B cell (primary cell): ENCODE measurements at regions not wholly inside any gene's neighbourhood (a gene's known extent, or its start where the extent isn't known, plus 50 kb on each side); places are given as distances from the start of the nearest gene placed in this dataset.

Experiments
- ATAC-seq: fragments of 200-7000 bp; cut with Tn5 transposase; one replicate; pipeline ENCODE4 v1.10.0; 2021; ENCODE audit warnings: low read depth, mild to moderate bottlenecking, moderate number of reproducible peaks, moderate library complexity
- CTCF ChIA-PET: fragments of 350-600 bp; sonication (Branson Sonifier 250); formaldehyde crosslinking; loops from one replicate; lab custom pipeline; 2021; ENCODE audit warnings: antibody characterized with exemption, inconsistent platforms; lab: Charles Lee
- POLR2A ChIA-PET: fragments of 350-600 bp; sonication (Branson Sonifier 250); formaldehyde crosslinking; loops from one replicate; lab custom pipeline; 2021; ENCODE audit warnings: antibody characterized with exemption; lab: Charles Lee
- DNase-seq: peaks from one replicate; pipeline ENCODE4 v3.0.0; 2013
- H2AFZ ChIP-seq: 2 replicates; pipeline ENCODE4 v1.6.1; 2012; ENCODE audit warnings: mild to moderate bottlenecking, low read depth, low read length; ENCODE audit not compliant: insufficient read depth, poor library complexity, severe bottlenecking
- H3K27ac ChIP-seq, 2 donors: 1 replicate in 1 of 2; 2 replicates in 1 of 2; pipeline ENCODE4 v1.5.1; 2012 to 2013; ENCODE audit warnings: low read length in 2 of 2, mild to moderate bottlenecking in 2 of 2, moderate library complexity in 1 of 2
- H3K27me3 ChIP-seq, 4 experiments: fragments of 200-600 bp in 1 of 4; sonication (generic) in 1 of 4; replicated peaks in 1 of 4; 1 replicate in 2 of 4; 2 replicates in 2 of 4; pipeline versions ENCODE4 v1.6.1 to v1.7.0; 2013 to 2016; ENCODE audit warnings: low read length in 3 of 4, mild to moderate bottlenecking in 2 of 4, mixed read lengths in 1 of 4, moderate library complexity in 1 of 4; ENCODE audit not compliant: insufficient read depth in 4 of 4, control insufficient read depth in 3 of 4; ENCODE audit errors: control extremely low read depth in 1 of 4
- H3K36me3 ChIP-seq, 2 experiments: replicated peaks in 1 of 2; 1 replicate in 1 of 2; 2 replicates in 1 of 2; pipeline versions ENCODE4 v1.6.1 to v1.7.1; 2013; ENCODE audit warnings: low read length in 1 of 2; ENCODE audit not compliant: insufficient read depth in 2 of 2, control insufficient read depth in 1 of 2; ENCODE audit errors: control extremely low read depth in 1 of 2, extremely low read depth in 1 of 2
- H3K4me1 ChIP-seq, 2 donors: fragments of 200-600 bp in 1 of 2; sonication (generic) in 1 of 2; 1 replicate in 1 of 2; 2 replicates in 1 of 2; pipeline versions ENCODE4 v1.5.1 to v1.6.1; 2013 to 2017; ENCODE audit warnings: low read length in 2 of 2; ENCODE audit not compliant: control insufficient read depth in 2 of 2, insufficient read depth in 2 of 2
- H3K4me2 ChIP-seq: replicated peaks from 2 replicates; pipeline ENCODE3; 2012; ENCODE audit warnings: mild to moderate bottlenecking, low read depth, low read length; ENCODE audit not compliant: poor library complexity, severe bottlenecking
- H3K4me3 ChIP-seq, 5 experiments: fragments of 200-600 bp in 1 of 5; sonication (generic) in 1 of 5; 1 replicate in 3 of 5; 2 replicates in 2 of 5; pipeline versions ENCODE4 v1.5.1 to v1.7.0; 2011 to 2016; ENCODE audit warnings: low read length in 4 of 5, mild to moderate bottlenecking in 4 of 5, low read depth in 2 of 5, control low read depth in 1 of 5, moderate library complexity in 1 of 5; ENCODE audit not compliant: insufficient read depth in 1 of 5; ENCODE audit errors: control extremely low read depth in 1 of 5, extremely low read depth in 1 of 5
- H3K79me2 ChIP-seq: fragments of 200-600 bp; sonication (generic); one replicate; pipeline ENCODE4 v1.6.0; 2016; ENCODE audit warnings: low read length; ENCODE audit not compliant: control insufficient read depth, insufficient read depth
- H3K9ac ChIP-seq: fragments of 200-600 bp; sonication (generic); 2 replicates; pipeline ENCODE4 v1.6.1; 2017; ENCODE audit warnings: mild to moderate bottlenecking, low read length, moderate library complexity
- H3K9me3 ChIP-seq, 3 donors: one replicate each; pipeline versions ENCODE4 v1.6.1 to v1.7.1; 2013; ENCODE audit warnings: low read length in 2 of 3; ENCODE audit not compliant: control insufficient read depth in 2 of 3, insufficient read depth in 1 of 3; ENCODE audit errors: control extremely low read depth in 1 of 3
- H4K20me1 ChIP-seq: 2 replicates; pipeline ENCODE4 v1.6.0; 2012; ENCODE audit warnings: mild to moderate bottlenecking, low read length; ENCODE audit not compliant: insufficient read depth, control insufficient read depth, poor library complexity, severe bottlenecking
- H3K27ac Mint-ChIP-seq: one replicate; pipeline ENCODE4 v1.8.0; 2021; ENCODE audit warnings: mixed read lengths
- H3K27me3 Mint-ChIP-seq: one replicate; pipeline ENCODE4 v1.8.0; 2021; ENCODE audit warnings: mixed read lengths
- H3K4me1 Mint-ChIP-seq: one replicate; pipeline ENCODE4 v1.8.0; 2021; ENCODE audit warnings: mixed read lengths
- H3K4me3 Mint-ChIP-seq: one replicate; pipeline ENCODE4 v1.8.0; 2021; ENCODE audit warnings: mixed read lengths
- H3K9me3 Mint-ChIP-seq: one replicate; pipeline ENCODE4 v1.8.0; 2022; ENCODE audit warnings: mixed read lengths; ENCODE audit not compliant: insufficient read depth
- CTCF ChIP-seq: fragments of 200-600 bp; IDR thresholded peaks from one replicate; pipeline ENCODE4 v1.8.0; 2022; ENCODE audit warnings: antibody characterized with exemption, mild to moderate bottlenecking
- EZH2 ChIP-seq: IDR thresholded peaks from 2 replicates; pipeline ENCODE4 v1.6.1; 2012; ENCODE audit warnings: borderline replicate concordance, low read depth, mild to moderate bottlenecking, moderate library complexity, low read length; ENCODE audit not compliant: insufficient read depth, poor library complexity, severe bottlenecking
- WGBS: methylation state at CpG from one replicate; pipeline ENCODE4 v1.1.5; 2013; ENCODE audit warnings: missing lambda C conversion rate; ENCODE audit not compliant: insufficient coverage; 5-methylcytosine and 5-hydroxymethylcytosine counted together
- intact Hi-C: fragments of 100-400 bp; cut with micrococcal nuclease; formaldehyde crosslinking; loops from one replicate; pipeline ENCODE4 v1.10.0; 2022

- ATAC-seq, result no peak
- WGBS, result 73% methylated on average over 5 of the region's 7 CpGs
- ChIA-PET CTCF (interaction anchor here (0.9 kb wide), 1 partner anchor 395 kb away, joined by 3 read pairs; no protein-coding TSS in a partner anchor), POLR2A (no interaction called here)
- no peak overlapping the region for H2AFZ ChIP-seq
- TF ChIP-seq EZH2, result no peak
- TF ChIP-seq CTCF, result no peak
- intact Hi-C loops, result no loop called here
- H3K27ac ChIP-seq, result no peak overlapping the region
- H3K4me3 Mint-ChIP-seq, result no peak overlapping the region
- no peaks in the 10 kb centered on the region for H3K4me1 Mint-ChIP-seq
- H3K4me2 ChIP-seq, result no peak overlapping the region
- H3K27me3 ChIP-seq, result peaks cover 0 to 3% (median 0%) of the 10 kb centered on the region in 4 experiments
- H3K9ac ChIP-seq, result no peak overlapping the region
- no peaks in the 10 kb centered on the region for H3K27me3 Mint-ChIP-seq
- DNase-seq, result no peak
- H3K9me3 Mint-ChIP-seq, result peaks cover 6% of the 10 kb centered on the region
- no peak overlapping the region for H3K27ac Mint-ChIP-seq
- no peaks in the 10 kb centered on the region for H3K4me1 ChIP-seq
- peaks cover 0 to 9% (median 0%) of the 10 kb centered on the region in 3 donors for H3K9me3 ChIP-seq
- H3K4me3 ChIP-seq, result no peak overlapping the region
- H3K79me2 ChIP-seq, result no peaks in the 10 kb centered on the region
- no peaks in the 10 kb centered on the region for H3K36me3 ChIP-seq
- H4K20me1 ChIP-seq, result no peaks in the 10 kb centered on the region
Observed at GRCh38 chr10:129078746-129079145, 388.3 kb upstream of the MGMT start.

- intact Hi-C loops, result no loop called here
- Histone ChIP-seq H3K36me3 (no peaks in the 10 kb centered on the region), H3K4me3 (no peak overlapping the region), H4K20me1 (no peaks in the 10 kb centered on the region), H3K4me2 (no peak overlapping the region), H3K27me3 (peaks cover 0 to 3% (median 0%) of the 10 kb centered on the region in 4 experiments), H3K27ac (no peak overlapping the region), H3K9ac (no peak overlapping the region), H3K4me1 (no peaks in the 10 kb centered on the region), H3K79me2 (no peaks in the 10 kb centered on the region), H3K9me3 (peaks cover 0 to 9% (median 0%) of the 10 kb centered on the region in 3 donors), H2AFZ (no peak overlapping the region)
- ATAC-seq (no peak), DNase-seq (no peak)
- no peak overlapping the region for H3K27ac Mint-ChIP-seq
- CTCF ChIA-PET, result no interaction called here
- no peak overlapping the region for H3K4me3 Mint-ChIP-seq
- H3K4me1 Mint-ChIP-seq, result no peaks in the 10 kb centered on the region
- POLR2A ChIA-PET, result no interaction called here
- H3K9me3 Mint-ChIP-seq, result peaks cover 8% of the 10 kb centered on the region
- WGBS, result 78% methylated on average over 3 of the region's 3 CpGs
- TF ChIP-seq EZH2 (no peak), CTCF (no peak)
- no peaks in the 10 kb centered on the region for H3K27me3 Mint-ChIP-seq
Observed at GRCh38 chr10:129079705-129080104, 387.3 kb upstream of the MGMT start.
